CD14-positive monocyte (primary cell): ENCODE measurements at regions not wholly inside any gene's neighbourhood (a gene's known extent, or its start where the extent isn't known, plus 50 kb on each side); places are given as distances from the start of the nearest gene placed in this dataset.

ENCODE experiments used
- DNase-seq, 3 donors: peaks; one replicate each; pipeline ENCODE4 v3.0.0-alpha.2; 2011 to 2022
- H2AFZ ChIP-seq: 2 replicates; pipeline ENCODE4 v1.6.0; 2012; ENCODE audit warnings: mild to moderate bottlenecking, low read depth, low read length, inconsistent platforms; ENCODE audit not compliant: insufficient read depth, poor library complexity, severe bottlenecking
- H3K27ac ChIP-seq, 2 donors: 1 replicate in 1 of 2; 2 replicates in 1 of 2; pipeline ENCODE4 v1.5.1; 2012 to 2013; ENCODE audit warnings: low read length in 2 of 2, control low read depth in 1 of 2, inconsistent platforms in 1 of 2, low read depth in 1 of 2, mild to moderate bottlenecking in 1 of 2
- H3K27me3 ChIP-seq, 2 donors: one replicate each; pipeline versions ENCODE4 v1.6.0 to v1.6.1; 2011 to 2013; ENCODE audit warnings: low read length in 2 of 2; ENCODE audit not compliant: control insufficient read depth in 2 of 2, insufficient read depth in 2 of 2
- H3K36me3 ChIP-seq, 2 donors: replicated peaks in 1 of 2; 1 replicate in 1 of 2; 2 replicates in 1 of 2; pipeline versions ENCODE4 v1.5.1 to v1.6.1; 2012 to 2013; ENCODE audit warnings: low read length in 2 of 2, control low read depth in 1 of 2, inconsistent platforms in 1 of 2, mild to moderate bottlenecking in 1 of 2; ENCODE audit not compliant: insufficient read depth in 2 of 2, control insufficient read depth in 1 of 2
- H3K4me1 ChIP-seq, 2 donors: 1 replicate in 1 of 2; 2 replicates in 1 of 2; pipeline versions ENCODE4 v1.5.1 to v1.6.1; 2012 to 2013; ENCODE audit warnings: low read length in 2 of 2, control low read depth in 1 of 2, inconsistent platforms in 1 of 2, mild to moderate bottlenecking in 1 of 2, moderate library complexity in 1 of 2; ENCODE audit not compliant: insufficient read depth in 2 of 2, control insufficient read depth in 1 of 2
- H3K4me2 ChIP-seq: replicated peaks from 2 replicates; pipeline ENCODE3; 2012; ENCODE audit warnings: low read length, moderate library complexity, mild to moderate bottlenecking; ENCODE audit not compliant: poor library complexity, severe bottlenecking; ENCODE audit errors: extremely low read depth
- H3K4me3 ChIP-seq, 3 experiments: fragments of 200-600 bp in 1 of 3; sonication (generic) in 1 of 3; replicated peaks in 1 of 3; 1 replicate in 2 of 3; 2 replicates in 1 of 3; pipeline ENCODE4 v1.5.1; 2011 to 2013; ENCODE audit warnings: low read length in 3 of 3, mild to moderate bottlenecking in 3 of 3, control low read depth in 2 of 3, low read depth in 2 of 3, inconsistent platforms in 1 of 3, moderate library complexity in 1 of 3
- H3K79me2 ChIP-seq: 2 replicates; pipeline ENCODE4 v1.6.0; 2012; ENCODE audit warnings: mild to moderate bottlenecking, control low read depth, inconsistent platforms, low read length, moderate library complexity; ENCODE audit not compliant: insufficient read depth
- H3K9ac ChIP-seq: 2 replicates; pipeline ENCODE4 v1.6.0; 2017; ENCODE audit warnings: low read length, mild to moderate bottlenecking; ENCODE audit not compliant: insufficient read depth, poor library complexity, severe bottlenecking
- H3K9me3 ChIP-seq, 2 donors: replicated peaks in 1 of 2; 1 replicate in 1 of 2; 2 replicates in 1 of 2; pipeline versions ENCODE4 v1.5.1 to v1.6.1; 2012 to 2013; ENCODE audit warnings: low read length in 2 of 2, control low read depth in 1 of 2; ENCODE audit not compliant: control insufficient read depth in 1 of 2, insufficient read depth in 1 of 2
- H4K20me1 ChIP-seq: 2 replicates; pipeline ENCODE4 v1.6.0; 2012; ENCODE audit warnings: mild to moderate bottlenecking, low read length, control low read depth, moderate library complexity; ENCODE audit not compliant: insufficient read depth
- H3K27ac Mint-ChIP-seq, 7 donors: one replicate each; pipeline ENCODE4 v1.8.0; 2020; ENCODE audit warnings: mild to moderate bottlenecking in 7 of 7, mixed read lengths in 7 of 7, moderate library complexity in 6 of 7, inconsistent platforms in 2 of 7
- H3K27me3 Mint-ChIP-seq, 3 donors: one replicate each; pipeline ENCODE4 v1.8.0; 2021 to 2022; ENCODE audit warnings: low read depth in 3 of 3, mild to moderate bottlenecking in 3 of 3, mixed read lengths in 3 of 3, moderate library complexity in 3 of 3, inconsistent platforms in 1 of 3
- H3K36me3 Mint-ChIP-seq, 2 donors: one replicate each; pipeline ENCODE4 v1.8.0; 2020; ENCODE audit warnings: mixed read lengths in 2 of 2, inconsistent platforms in 1 of 2, mild to moderate bottlenecking in 1 of 2
- H3K4me1 Mint-ChIP-seq: one replicate; pipeline ENCODE4 v1.8.0; 2020; ENCODE audit warnings: mild to moderate bottlenecking, mixed read lengths
- H3K4me3 Mint-ChIP-seq, 2 donors: one replicate each; pipeline ENCODE4 v1.8.0; 2020; ENCODE audit warnings: mild to moderate bottlenecking in 2 of 2, mixed read lengths in 2 of 2, moderate library complexity in 1 of 2
- H3K9me3 Mint-ChIP-seq, 7 donors: one replicate each; pipeline ENCODE4 v1.8.0; 2020 to 2022; ENCODE audit warnings: mixed read lengths in 7 of 7, mild to moderate bottlenecking in 6 of 7, moderate library complexity in 6 of 7, inconsistent platforms in 2 of 7
- WGBS: methylation state at CpG from one replicate; pipeline ENCODE4 v1.1.5; 2013; ENCODE audit warnings: missing lambda C conversion rate; ENCODE audit not compliant: insufficient coverage; 5-methylcytosine and 5-hydroxymethylcytosine counted together
- intact Hi-C, 2 donors: fragments of 100-400 bp; cut with micrococcal nuclease; formaldehyde crosslinking; loops; one replicate each; pipeline versions ENCODE4 v1.15.0 to v1.15.1; 2023
- TF ChIP-seq, protein P1 (sequence below): fragments of 200-600 bp; IDR thresholded peaks from one replicate; pipeline ENCODE4 v1.8.0; 2022; ENCODE audit warnings: antibody characterized with exemption, mild to moderate bottlenecking

- H2AFZ ChIP-seq = no peak overlapping the region
- no peak overlapping the region for H3K27ac ChIP-seq
- no peak overlapping the region for H3K4me3 ChIP-seq
- no peak overlapping the region for H3K9ac ChIP-seq
- Mint-ChIP-seq H3K4me1 (no peaks in the 10 kb centered on the region), H3K36me3 (no peaks in the 10 kb centered on the region), H3K4me3 (no peak overlapping the region), H3K9me3 (peaks cover 0 to 7% (median 3%) of the 10 kb centered on the region in 7 donors), H3K27me3 (no peaks in the 10 kb centered on the region), H3K27ac (no peak overlapping the region)
- H3K4me2 ChIP-seq = no peak overlapping the region
- intact Hi-C loops = no loop called here
- H4K20me1 ChIP-seq = no peaks in the 10 kb centered on the region
- no peaks in the 10 kb centered on the region for H3K4me1 ChIP-seq
- peaks cover 0 to 7% of the 10 kb centered on the region in 2 donors for H3K9me3 ChIP-seq
- WGBS = no CpG with 5 or more reads among the region's 2 CpGs
- TF ChIP-seq, protein P1, sequence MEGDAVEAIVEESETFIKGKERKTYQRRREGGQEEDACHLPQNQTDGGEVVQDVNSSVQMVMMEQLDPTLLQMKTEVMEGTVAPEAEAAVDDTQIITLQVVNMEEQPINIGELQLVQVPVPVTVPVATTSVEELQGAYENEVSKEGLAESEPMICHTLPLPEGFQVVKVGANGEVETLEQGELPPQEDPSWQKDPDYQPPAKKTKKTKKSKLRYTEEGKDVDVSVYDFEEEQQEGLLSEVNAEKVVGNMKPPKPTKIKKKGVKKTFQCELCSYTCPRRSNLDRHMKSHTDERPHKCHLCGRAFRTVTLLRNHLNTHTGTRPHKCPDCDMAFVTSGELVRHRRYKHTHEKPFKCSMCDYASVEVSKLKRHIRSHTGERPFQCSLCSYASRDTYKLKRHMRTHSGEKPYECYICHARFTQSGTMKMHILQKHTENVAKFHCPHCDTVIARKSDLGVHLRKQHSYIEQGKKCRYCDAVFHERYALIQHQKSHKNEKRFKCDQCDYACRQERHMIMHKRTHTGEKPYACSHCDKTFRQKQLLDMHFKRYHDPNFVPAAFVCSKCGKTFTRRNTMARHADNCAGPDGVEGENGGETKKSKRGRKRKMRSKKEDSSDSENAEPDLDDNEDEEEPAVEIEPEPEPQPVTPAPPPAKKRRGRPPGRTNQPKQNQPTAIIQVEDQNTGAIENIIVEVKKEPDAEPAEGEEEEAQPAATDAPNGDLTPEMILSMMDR = no peak
- H3K27me3 ChIP-seq = no peaks in the 10 kb centered on the region
- H3K79me2 ChIP-seq = no peaks in the 10 kb centered on the region
- DNase-seq = no peak
- H3K36me3 ChIP-seq = no peaks in the 10 kb centered on the region
Observed at GRCh38 chr15:26182441-26182840, 319.3 kb upstream of the ATP10A start.

DNA sequence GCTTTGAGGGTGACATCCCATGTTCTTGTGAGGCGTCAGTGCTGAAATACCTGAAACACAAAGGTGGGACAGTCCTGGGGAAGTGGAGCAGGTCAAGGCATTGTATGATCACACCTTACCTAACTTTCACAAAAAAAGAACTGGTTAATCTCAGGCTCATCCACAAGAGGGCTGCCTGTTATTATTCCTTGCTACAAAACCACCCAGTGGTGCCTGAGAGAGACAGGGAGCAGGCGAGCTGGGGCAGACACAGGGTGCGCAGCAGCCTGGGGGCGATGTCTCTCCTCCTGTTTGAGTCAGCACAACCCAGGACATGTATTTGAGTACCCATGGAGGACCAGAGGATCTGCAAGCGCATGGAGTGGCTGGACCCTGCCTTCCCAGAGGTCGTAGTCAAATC lies 316.8 kb upstream of the ATP10A start:
- no peaks in the 10 kb centered on the region for H3K27me3 Mint-ChIP-seq
- TF ChIP-seq, protein P1 = no peak
- no peak overlapping the region for H3K27ac Mint-ChIP-seq
- no peak overlapping the region for H3K27ac ChIP-seq
- H3K9ac ChIP-seq = no peak overlapping the region
- DNase-seq = no peak
- H4K20me1 ChIP-seq = no peaks in the 10 kb centered on the region
- no peaks in the 10 kb centered on the region for H3K36me3 ChIP-seq
- H3K4me1 Mint-ChIP-seq = no peaks in the 10 kb centered on the region
- intact Hi-C loops = no loop called here
- no peaks in the 10 kb centered on the region for H3K79me2 ChIP-seq
- no peak overlapping the region for H3K4me2 ChIP-seq
- H3K9me3 ChIP-seq = no peaks in the 10 kb centered on the region
- no peak overlapping the region for H3K4me3 ChIP-seq
- H2AFZ ChIP-seq = no peak overlapping the region
- no peak overlapping the region for H3K4me3 Mint-ChIP-seq
- H3K36me3 Mint-ChIP-seq = no peaks in the 10 kb centered on the region
- H3K27me3 ChIP-seq = no peaks in the 10 kb centered on the region
- no peaks in the 10 kb centered on the region for H3K4me1 ChIP-seq
- 48% methylated on average over 4 of the region's 6 CpGs for WGBS
- H3K9me3 Mint-ChIP-seq = peaks cover 0 to 7% (median 2%) of the 10 kb centered on the region in 7 donors
